ENCODE measurements at regions not wholly inside any gene's neighbourhood (a gene's known extent, or its start where the extent isn't known, plus 50 kb on each side); places are given as distances from the start of the nearest gene placed in this dataset.

DNA sequence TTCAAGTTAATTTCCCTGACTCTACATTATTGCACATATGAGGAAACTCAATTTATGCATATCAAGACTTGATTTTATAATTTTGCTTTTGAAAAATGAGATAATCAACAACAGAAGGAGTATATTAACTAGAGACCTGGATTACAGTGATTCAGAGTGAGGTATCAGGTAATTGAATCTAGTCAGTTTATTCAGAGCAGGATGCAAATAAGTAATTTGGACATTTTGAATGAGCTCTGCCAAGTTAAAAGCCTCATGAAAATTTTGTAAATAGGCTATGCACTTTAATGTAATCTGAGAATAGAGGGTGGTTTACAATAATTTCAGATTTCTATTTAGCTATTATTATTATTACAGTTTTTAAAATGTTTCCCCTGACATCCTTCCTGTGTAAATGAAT lies 203.7 kb upstream of the EMCN start:
- DNase-seq: no peak

DNA sequence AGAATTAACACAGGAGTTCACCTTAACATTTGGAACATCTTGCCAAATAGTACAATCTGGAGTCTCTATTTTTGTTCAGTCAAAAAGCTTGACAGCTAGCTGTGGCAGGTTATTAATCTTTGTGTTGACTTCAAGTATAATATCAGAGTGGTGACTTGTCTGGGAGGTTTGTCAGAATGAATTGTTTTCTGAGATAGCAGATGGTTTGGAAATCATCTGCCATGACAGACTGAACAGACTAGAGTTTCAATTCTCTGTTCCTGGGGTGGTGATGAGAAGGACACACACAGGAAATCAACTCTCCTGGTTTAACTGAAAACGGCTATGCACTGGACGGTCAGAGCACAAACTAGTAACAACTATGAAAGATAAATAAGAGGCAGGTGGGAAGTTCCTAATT lies 203.3 kb upstream of the EMCN start:
- DNase-seq: no peak

DNA sequence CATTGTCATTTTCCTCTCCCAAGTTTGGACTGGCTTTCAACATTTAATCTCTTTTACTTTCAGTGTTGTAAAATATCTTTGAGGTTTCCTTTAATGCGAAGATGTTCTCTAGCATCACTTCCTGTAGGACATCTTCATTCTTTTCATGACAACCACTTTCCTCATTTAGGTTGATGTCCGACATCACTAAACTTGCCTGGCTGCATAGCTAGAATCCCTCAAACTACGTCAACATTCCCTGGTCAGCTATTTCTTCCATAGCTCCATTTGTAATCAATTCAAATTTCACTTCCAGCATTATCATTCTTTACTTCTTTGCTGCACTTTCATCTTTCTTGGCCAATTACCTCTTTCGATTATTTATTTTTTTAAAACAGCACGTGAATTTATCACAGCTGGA lies 198.6 kb upstream of the EMCN start:
- no peak for DNase-seq

DNA sequence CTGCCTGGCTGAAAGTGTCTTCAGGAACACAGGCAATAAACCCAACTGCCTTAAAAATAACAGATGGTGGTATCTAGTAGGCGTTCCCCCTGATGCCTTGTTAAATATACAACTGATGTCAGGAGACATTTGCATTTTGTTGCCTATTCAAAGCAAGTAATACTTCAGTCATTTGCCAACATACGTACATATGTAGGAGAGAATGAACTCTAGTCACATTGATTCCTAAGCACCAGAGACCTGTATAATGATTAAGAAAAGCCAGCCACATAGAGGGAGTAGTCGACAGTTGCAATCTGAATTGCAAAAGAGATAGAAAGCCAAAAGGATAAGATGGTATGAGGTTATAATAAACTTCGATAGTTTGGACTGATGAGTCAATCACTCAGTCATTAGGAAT lies 191.0 kb upstream of the EMCN start:
- no peak for DNase-seq

DNA sequence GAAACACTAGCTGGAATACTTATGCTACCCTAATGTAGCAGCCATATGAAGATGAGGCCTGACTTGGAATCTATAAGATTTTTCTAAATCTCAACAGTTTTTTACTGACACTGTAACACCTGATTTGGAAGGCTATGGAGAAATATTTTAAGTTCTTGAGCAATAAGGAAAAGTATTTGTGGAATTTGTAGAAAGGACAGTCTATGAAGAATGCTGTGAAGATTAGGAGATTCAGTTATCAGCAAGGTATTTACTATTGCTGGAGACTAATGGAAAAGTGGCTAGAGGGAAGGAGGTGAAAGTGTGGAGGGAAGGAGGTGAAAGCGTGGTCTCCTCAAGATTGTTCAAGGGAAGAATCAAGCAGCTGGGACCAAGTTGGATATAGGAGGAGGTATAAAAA lies 190.0 kb upstream of the EMCN start:
- DNase-seq: no peak

DNA sequence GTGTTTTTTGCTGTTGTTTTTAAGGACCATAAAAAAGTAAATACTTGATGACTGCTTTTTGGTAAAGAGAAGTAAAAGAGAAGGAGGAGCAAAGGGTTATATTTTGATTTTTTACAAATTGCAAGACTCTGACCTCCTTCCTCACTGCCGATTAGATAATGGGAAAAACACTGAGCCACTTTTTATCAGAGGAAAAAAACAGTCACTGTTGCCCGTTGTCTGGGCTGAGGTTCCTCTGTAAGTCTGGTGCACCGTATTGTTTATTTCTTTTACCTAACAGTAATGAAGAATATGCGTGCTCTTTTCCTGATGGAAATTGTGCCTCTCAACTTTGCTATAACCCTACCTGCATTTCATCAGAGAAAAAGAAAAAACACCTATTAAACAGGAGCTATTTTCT lies 178.7 kb upstream of the EMCN start:
- DNase-seq: no peak

DNA sequence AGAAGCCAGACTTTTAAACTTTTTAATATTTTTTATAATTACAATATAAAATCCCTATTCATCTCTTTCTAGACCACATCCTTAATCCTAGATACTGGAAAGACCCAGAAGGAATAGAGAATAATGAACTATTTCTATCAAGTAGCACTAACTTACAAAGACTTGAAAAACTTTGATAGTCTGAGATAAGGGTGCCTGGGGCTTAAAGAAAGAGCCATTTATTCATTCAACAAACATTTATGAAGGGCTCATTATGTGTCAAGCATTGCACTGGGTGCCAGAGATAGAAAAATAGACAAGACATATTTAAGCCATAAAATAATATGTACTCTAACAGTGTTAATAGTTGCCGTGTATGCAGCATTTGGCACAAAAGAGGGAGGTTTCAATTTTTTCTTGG lies 178.0 kb upstream of the EMCN start:
- no peak for DNase-seq

DNA sequence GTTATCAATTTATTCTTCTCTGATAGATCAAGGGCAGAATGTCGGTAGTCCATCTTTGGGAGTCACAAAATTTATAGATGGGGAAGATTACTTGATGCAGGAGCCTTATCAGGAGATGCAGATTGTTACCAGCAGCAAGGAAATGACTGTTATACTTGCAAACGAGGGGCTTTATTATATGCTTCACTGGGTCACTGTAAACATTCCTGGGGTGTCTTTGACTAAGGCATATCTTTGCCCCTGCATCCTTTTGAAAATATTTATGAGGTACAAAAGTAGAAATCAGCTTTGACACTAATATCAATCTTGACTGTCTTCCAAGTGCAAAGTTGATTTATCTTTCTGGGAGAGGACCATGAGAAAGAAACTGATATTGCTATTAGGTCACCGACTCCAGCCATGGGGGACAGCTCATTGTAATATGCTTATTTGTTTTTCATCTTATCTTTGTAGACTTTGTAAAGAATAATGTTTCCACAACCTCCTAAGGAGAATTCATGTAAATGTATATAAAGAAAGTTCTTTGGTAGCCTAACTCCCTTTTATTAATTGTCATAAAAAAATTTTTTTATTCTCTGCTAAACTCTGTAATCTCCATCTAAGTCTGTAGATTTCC lies 177.3 kb upstream of the EMCN start:
- no peak for DNase-seq

DNA sequence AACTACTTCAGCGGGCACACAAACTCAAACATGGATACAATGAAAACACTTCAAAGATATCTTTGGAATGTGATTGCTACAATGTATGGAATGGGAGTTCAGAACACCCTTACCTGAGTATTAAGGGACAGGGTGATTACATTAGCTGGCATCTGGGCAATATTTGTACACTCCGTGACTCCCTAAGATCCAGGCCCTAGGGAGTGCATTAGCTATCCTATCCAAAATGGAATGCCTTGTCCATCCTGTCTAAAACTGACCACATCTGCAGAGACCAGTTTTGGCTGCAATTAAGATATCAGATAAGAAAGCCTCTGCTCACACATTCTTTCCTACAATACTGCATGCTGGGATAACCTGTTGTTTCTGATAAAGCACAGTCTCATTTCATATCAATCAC lies 176.6 kb upstream of the EMCN start:
- no peak for DNase-seq

DNA sequence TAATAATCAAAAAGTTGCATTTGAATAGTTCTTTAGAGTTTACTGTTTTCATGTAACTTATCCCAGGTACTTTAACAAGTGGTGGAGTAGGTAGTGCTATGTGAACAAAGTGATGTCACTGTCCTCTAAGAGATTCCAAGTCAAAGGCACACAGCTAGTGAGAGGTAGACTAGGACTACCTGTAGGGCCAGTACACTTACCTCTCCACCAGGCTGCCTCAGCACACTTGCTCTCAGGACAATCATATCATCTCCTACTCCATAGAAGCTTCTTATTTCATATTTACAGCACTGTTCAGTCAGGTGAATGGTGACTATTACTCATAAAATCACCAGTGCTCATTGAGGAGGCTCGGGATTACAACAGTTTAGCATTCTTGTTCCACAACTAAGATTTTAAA lies 173.0 kb upstream of the EMCN start:
- no peak for DNase-seq

DNA sequence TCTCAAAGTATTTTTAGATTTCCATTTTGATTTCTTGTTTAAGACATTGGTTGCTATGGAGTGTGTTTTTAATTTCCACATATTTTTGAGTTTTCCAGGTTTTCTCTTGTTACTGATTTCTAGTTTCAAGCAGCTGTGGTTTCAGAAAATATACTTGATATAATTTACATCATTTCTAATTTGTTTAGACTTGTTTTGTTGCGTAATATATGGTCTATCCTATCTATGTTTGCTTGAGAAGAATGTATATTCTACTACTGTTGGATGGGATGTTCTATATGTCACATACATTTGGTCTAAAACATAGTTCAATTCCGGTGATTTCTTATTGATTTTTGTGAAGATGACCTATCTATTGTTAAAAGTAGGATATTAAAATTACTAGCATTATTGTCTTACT lies 170.5 kb upstream of the EMCN start:
- DNase-seq: no peak

DNA sequence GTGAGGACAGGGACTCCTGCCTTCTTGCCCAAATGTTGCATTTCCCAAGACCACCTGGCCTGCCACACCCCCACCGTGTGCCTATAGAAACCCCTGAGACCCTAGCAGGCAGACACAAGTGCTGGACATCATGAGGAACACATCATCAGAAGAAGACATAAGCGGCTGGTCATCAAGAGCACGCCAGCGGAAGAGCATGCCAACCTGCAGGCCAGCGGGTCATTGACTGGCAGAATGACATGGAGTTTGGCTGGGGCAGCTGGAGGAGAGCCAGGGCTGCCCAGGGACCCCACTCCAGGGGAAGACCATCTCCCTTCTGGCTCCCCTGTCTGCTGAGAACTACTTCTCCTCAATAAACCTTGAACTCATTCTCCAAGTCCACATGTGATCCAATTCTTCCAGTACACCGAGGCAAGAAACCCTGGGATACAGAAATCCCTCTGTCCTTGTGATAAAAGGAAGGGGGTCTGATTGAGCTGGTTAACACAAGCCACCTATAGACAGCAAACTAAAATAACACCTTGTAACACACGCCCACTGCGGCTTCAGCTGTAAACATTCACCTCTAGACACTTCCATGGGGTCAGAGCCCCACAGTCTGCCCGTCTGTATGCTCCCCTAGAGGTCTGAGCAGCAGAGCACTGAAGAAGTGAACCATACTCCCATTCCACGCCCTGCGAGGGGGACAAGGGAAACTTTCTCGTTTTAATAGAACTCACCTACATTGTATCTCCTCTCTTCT lies 164.8 kb upstream of the EMCN start:
- no peak for DNase-seq

DNA sequence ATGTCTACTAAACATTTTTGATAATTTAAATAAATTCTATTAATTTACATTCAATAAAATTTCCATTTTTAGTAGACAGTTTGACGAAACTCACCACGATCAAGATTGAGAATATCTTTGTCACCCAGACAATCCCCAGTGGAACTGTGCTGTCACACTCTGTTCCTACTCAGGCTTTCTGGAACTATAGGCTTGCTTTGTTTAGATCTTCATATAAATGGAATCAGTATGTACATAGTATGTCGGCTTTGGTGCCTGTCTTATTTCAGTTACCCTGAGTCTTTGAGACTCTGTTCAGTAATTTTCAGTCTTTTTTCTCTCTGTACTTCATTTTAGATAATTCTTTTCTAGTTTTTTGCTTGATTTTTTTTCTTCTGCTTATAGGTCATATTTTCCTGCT lies 163.5 kb upstream of the EMCN start:
- DNase-seq: no peak

DNA sequence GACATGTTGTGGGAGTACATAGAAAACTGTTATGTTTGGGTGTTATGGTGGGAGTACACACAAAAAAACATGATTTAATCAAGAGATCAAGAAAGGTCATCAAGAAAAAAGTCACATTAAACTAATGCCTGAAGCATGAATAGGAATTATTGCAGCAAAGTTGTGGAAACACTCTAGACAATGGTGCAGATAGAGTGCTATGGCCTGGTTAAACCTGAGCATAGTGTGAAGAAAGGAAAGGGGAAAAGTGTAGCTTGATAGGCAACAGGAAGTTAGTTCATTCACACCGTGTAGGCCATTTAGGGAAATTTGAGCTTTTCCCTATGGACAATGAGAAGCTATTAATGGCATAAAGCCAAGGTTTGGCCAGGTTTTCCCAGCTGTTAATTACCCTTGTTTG lies 162.1 kb upstream of the EMCN start:
- DNase-seq: no peak

DNA sequence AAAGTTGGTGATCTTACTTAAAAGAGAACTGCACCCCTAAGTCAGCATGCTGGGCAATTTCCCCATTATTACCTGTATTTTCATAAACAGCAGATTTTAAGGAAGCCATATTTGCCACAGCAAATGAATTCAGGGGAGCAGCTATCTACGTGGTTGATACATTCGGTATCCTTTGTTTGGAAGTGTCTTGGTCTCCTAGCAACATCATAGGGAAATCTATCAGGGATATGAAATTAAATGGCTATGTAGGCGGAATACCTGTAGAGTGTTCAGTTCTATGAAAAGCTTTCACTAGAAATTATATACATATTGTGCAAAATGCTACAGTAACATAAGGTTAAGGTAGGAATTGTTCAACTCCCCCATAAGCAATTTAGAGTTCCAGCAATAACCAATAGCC lies 157.2 kb upstream of the EMCN start:
- DNase-seq: no peak

DNA sequence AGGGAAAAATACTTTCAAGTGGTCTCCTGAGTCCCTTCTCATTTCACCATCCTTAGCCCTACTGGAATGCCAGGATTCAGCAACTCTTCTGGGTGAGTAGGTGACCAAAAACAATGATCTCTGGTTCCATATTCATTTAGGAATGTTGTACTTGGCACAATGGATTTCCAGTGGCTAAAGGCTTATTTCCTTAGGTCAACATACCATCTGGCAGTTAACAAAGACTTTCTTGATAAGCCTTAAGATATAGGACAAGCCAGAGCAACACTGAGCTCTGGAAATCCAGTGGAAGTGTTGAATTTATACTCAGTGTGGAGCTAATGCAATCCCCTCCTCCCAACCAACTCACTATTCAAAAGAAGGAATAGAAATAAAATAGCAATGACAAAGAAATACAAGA lies 139.4 kb upstream of the EMCN start:
- DNase-seq: no peak

DNA sequence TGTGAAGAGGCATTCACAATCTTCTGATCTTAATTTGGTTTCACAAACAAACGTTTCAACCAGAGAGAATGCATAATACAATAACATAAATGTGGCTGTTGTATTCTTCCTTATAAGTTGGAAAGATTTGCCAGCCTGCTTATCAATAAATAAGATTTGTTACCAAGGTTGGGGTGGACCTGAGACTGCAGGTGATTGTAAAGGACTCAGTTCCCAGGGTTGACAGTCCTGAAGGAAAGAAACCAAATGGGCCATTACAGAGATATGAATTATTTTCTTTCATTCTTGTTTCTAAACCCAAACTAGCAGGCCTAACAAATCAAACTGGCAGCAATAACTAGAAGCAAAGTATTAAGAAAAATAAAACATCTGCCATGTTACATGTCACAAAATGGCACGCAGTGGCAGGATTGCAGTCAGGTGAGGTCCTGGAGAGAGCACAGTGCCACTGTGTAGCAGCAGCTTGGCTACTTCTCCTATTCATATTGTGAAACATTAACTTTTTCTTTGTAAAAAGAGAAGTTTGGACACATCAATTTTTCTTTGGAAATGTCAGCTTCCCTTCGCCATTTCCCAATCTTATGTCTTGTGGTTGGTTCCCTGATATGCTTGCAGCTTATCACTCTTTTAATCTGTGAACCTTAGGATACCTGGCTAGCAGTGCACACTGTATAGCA lies 133.8 kb upstream of the EMCN start:
- DNase-seq: no peak

DNA sequence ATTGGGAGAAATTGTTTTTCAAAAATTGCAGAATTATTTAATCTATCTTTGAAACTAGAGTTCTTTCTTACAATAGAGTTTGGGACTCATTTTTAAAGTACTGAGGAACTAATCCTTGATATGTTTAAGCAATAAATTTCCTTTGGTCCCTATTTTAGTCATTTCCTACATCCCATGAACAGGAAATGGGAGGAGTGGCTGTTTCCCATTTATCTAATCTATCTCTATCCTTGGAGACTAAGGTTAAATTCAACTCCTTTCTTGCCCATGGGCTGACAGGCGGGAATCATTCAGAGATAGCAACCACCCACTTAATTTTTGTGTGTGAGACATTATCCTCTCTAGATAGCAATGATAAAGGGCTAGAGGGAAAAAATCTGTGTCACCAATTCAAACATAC lies 131.6 kb upstream of the EMCN start:
- DNase-seq: no peak

DNA sequence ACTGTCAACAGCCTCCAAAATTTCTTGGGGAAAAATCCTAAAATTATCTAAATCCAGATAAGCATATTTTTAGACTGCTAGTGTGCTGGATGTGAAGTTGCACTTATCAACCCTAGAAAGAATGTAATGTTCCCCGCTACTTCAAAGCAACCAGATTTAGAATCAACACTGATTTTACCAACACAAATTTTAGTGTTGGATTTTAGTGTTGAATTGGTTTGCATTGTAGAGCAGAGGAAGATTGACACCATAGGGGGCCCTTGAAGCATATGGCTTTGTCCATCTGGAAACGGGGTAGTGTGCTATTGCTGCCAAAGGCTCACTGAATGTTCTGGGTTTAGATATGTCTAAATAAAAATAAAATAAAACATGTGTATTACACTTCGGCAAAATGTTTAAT lies 126.3 kb upstream of the EMCN start:
- DNase-seq: no peak

DNA sequence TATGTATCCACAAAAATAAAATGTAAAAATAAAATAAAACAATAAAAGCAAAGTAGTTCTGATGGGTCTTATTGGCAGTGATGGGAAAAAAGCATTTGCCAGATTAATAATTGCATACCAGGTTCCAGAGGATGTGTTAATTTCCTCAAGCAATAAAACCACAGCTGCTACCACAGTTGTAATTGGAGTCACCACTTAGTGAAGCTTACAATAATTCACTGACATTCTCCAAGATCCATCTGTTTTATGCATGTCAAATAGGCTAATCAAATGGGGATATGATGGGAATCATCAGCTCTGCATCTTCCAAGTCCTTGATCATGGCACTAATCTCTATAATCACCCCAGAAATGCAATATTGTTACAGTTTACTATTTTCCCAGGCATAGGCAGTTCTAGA lies 123.5 kb upstream of the EMCN start:
- no peak for DNase-seq

DNA sequence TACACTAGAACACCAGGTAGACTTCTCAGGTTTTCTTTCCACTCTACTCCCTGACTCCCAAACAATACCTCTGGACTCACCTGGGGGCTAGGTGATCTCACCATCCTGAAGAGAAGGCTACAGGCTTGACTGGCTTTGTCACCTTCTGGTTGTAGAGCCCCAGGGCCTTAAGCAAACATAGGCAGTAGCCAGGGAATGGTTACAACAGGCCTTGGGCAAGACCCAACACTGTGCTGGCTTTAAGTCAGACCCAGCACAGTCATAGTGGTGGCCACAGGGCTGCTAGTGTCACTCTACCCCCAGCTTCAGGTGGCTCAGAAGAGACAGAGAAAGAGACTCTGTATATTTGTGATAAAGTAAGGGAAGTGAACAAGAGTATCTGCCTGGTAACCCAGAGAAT lies 118.1 kb upstream of the EMCN start:
- DNase-seq: no peak

DNA sequence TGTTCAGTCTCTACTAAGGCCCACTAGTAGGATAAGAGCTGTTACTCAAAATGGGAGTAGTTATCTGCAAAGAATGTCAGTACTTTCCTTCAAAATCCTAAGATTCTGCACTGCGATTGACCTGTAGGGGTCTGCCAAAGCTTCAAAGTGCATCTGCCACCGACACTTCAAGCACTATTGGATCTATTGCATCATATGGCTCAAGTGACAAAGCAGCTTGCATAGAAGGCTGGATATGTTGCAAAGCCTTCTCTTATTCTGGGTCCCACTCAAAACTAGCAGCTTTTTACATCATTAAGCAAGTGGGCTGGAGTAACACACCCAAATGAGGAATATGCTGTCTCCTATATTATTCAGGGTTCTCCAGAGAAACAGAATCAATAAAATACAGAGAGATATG lies 115.4 kb upstream of the EMCN start:
- DNase-seq: no peak

DNA sequence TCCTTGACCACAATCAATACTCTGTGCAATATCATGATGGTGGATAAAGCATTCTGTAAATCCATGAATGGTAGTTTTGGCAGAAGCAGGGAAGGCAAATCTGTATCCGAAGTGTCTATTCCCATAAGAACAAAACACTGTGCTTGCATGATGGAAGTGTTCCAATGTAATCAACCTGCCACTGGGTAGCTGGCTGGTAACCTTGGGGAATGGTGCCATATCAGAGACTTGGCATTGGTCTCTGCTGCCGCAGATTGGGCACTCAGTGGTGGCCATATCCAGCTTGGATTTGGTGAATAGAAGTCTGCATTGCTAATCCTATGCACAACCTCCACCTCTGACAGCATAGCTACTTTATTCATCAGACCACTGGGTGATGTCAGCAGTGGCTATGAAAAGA lies 114.3 kb upstream of the EMCN start:
- no peak for DNase-seq

DNA sequence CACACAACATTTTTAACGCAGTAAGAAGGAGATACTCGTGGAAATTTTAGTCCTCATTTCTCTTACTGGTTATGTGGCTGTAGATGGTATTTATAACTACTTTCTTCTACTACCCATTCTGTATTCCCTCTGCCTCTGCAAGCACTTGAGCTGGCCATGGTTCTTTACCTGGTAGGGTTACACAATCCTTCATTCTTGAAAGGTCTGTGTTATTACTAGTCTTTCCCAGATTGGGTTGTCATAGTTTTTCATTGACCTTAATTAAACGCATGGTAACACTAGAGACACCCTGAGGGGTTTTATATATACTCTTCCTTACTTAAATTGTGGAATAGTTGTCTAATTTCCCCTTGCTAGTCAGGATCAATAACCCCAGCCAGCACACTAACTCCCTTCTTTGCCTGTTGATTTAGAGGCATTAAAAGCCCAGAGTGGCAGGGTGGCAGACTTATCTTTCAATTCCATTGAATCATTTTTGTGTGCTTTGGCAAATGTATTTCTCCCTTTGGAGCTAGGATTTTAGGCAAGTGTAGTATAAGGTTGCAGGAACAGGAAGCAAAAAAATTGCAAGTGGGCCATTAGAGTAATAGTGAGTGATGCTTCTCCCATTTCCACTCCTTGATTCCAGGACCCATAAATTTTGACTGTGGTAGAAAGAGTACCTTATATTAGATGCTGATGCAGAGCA lies 113.6 kb upstream of the EMCN start:
- no peak for DNase-seq
